ENCODE measurements at regions not wholly inside any gene's neighbourhood (a gene's known extent, or its start where the extent isn't known, plus 50 kb on each side); places are given as distances from the start of the nearest gene placed in this dataset.

GRCh38 chr18:71441156-71441555 lies 1103.0 kb downstream of the CBLN2 start:
- dilution Hi-C loops (cut with MboI; ENCODE audit: extremely low pct_ligation_motif_present, low sequenced_read_pairs) = no loop called here
- H3K36me3 ChIP-seq (ENCODE audit: control insufficient read depth in 2 of 2, extremely low read depth in 1 of 2, insufficient read depth in 2 of 2, low read length in 2 of 2) = no peaks in the 10 kb centered on the region
- H3K9ac ChIP-seq (ENCODE audit: control insufficient read depth, extremely low read depth, insufficient read depth, low read length) = no peak overlapping the region
- no peak for TF ChIP-seq CTCF (optimal IDR thresholded peaks at IDR 0.05 in 1 of 3, IDR thresholded peaks at IDR 0.05 in 1 of 3, conservative IDR thresholded peaks at IDR 0.05 in 1 of 3; ENCODE audit: extremely low read depth in 1 of 3, insufficient read depth in 2 of 3, low read length in 3 of 3)
- TF ChIP-seq EZH2 (IDR thresholded peaks at IDR 0.05; ENCODE audit: low read length) = no peak
- no peaks in the 10 kb centered on the region for H3K79me2 ChIP-seq (ENCODE audit: control insufficient read depth, insufficient read depth, low read length)
- no peak overlapping the region for H3K4me2 ChIP-seq (ENCODE audit: control insufficient read depth, extremely low read depth, insufficient read depth, low read depth, low read length)
- H3K27me3 ChIP-seq (ENCODE audit: control insufficient read depth, extremely low read depth, insufficient read depth, low read length) = no peaks in the 10 kb centered on the region
- no peaks in the 10 kb centered on the region for H3K9me1 ChIP-seq (ENCODE audit: control insufficient read depth, extremely low read depth, insufficient read depth, low read length)
- DNase-seq (ENCODE audit: low read depth, low spot score) = no peak
- H3K27ac ChIP-seq (ENCODE audit: control insufficient read depth, insufficient read depth, low read length) = no peak overlapping the region
- no peaks in the 10 kb centered on the region for H4K20me1 ChIP-seq (ENCODE audit: control insufficient read depth, extremely low read depth, insufficient read depth, low read length)
- FAIRE-seq = no peak
- H3K4me3 ChIP-seq (ENCODE audit: control insufficient read depth in 2 of 3, extremely low read depth in 1 of 3, insufficient read depth in 2 of 3, low read depth in 1 of 3, low read length in 3 of 3) = no peak overlapping the region
- no peak overlapping the region for H2AFZ ChIP-seq (ENCODE audit: control insufficient read depth, low read length)
- H3K9me3 ChIP-seq (ENCODE audit: control insufficient read depth, low read depth, low read length) = no peaks in the 10 kb centered on the region
- no peaks in the 10 kb centered on the region for H3K4me1 ChIP-seq (ENCODE audit: control insufficient read depth, extremely low read depth, insufficient read depth, low read length)

- no peak overlapping the region for H3K9ac ChIP-seq (ENCODE audit: control insufficient read depth, extremely low read depth, insufficient read depth, low read length)
- no peaks in the 10 kb centered on the region for H3K9me1 ChIP-seq (ENCODE audit: control insufficient read depth, extremely low read depth, insufficient read depth, low read length)
- no peak for DNase-seq (ENCODE audit: low read depth, low spot score)
- dilution Hi-C loops (cut with MboI; ENCODE audit: extremely low pct_ligation_motif_present, low sequenced_read_pairs) = no loop called here
- FAIRE-seq = no peak
- no peak overlapping the region for H3K4me2 ChIP-seq (ENCODE audit: control insufficient read depth, extremely low read depth, insufficient read depth, low read depth, low read length)
- TF ChIP-seq EZH2 (IDR thresholded peaks at IDR 0.05; ENCODE audit: low read length) (no peak), CTCF (optimal IDR thresholded peaks at IDR 0.05 in 1 of 3, IDR thresholded peaks at IDR 0.05 in 1 of 3, conservative IDR thresholded peaks at IDR 0.05 in 1 of 3; ENCODE audit: extremely low read depth in 1 of 3, insufficient read depth in 2 of 3, low read length in 3 of 3) (no peak)
- H3K79me2 ChIP-seq (ENCODE audit: control insufficient read depth, insufficient read depth, low read length) = no peaks in the 10 kb centered on the region
- H4K20me1 ChIP-seq (ENCODE audit: control insufficient read depth, extremely low read depth, insufficient read depth, low read length) = no peaks in the 10 kb centered on the region
- H3K36me3 ChIP-seq (ENCODE audit: control insufficient read depth in 2 of 2, extremely low read depth in 1 of 2, insufficient read depth in 2 of 2, low read length in 2 of 2) = no peaks in the 10 kb centered on the region
- no peaks in the 10 kb centered on the region for H3K27me3 ChIP-seq (ENCODE audit: control insufficient read depth, extremely low read depth, insufficient read depth, low read length)
- no peak overlapping the region for H3K4me3 ChIP-seq (ENCODE audit: control insufficient read depth in 2 of 3, extremely low read depth in 1 of 3, insufficient read depth in 2 of 3, low read depth in 1 of 3, low read length in 3 of 3)
- no peak overlapping the region for H3K27ac ChIP-seq (ENCODE audit: control insufficient read depth, insufficient read depth, low read length)
- no peaks in the 10 kb centered on the region for H3K4me1 ChIP-seq (ENCODE audit: control insufficient read depth, extremely low read depth, insufficient read depth, low read length)
- H2AFZ ChIP-seq (ENCODE audit: control insufficient read depth, low read length) = no peak overlapping the region
- peaks cover 3% of the 10 kb centered on the region for H3K9me3 ChIP-seq (ENCODE audit: control insufficient read depth, low read depth, low read length)
These were observed 1106.6 kb downstream of the CBLN2 start for GRCh38 chr18:71437511-71437910.
